ENCODE measurements at regions not wholly inside any gene's neighbourhood (a gene's known extent, or its start where the extent isn't known, plus 50 kb on each side); places are given as distances from the start of the nearest gene placed in this dataset.
"Not testable (repeated sequence)": the region's sequence is repeated elsewhere in the genome, so short reads cannot be mapped to it uniquely, and the experiment has no call there.

GRCh38 chr1:78250201-78250600, 204.4 kb downstream of the GIPC2 start:
- DNase-seq = no peak

DNA sequence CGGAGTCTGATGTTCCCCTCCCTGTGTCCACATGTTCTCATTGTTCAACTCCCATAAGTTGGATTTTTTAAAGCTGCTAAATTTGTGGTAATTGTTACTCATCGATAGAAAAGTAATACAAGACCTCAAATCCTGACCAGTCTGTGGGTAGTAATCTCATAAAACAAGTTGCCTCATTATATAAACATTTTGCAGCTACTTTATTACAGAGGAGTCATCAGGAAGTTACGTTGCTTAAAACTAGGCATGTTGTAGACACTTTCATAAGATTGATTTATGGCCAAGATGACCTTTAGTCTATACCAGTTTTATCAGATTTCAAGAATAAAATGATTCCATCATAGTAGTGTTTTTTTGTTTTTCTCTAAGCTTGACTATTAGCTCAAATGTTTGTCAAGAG, 208.8 kb downstream of the GIPC2 start:
- no peak for DNase-seq

DNA sequence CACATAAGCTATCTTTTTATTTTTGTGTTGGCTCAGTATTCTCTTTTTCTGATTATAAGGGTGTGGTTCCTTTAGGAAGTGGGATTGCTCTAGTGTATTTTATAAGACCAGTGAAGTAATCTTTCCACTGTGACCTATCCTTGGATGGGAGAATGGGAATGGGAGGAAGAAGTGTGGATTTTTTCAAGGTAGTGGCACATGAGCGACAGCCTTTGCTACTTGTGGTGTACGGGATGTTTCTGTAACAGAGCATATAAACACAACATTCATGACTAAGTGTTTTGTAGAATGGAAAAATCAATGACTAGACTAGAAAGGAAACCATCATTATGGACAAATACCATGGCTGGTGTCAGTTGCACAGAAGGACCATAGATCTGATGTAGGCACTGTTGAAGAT, 209.6 kb downstream of the GIPC2 start:
- no peak for DNase-seq

DNA sequence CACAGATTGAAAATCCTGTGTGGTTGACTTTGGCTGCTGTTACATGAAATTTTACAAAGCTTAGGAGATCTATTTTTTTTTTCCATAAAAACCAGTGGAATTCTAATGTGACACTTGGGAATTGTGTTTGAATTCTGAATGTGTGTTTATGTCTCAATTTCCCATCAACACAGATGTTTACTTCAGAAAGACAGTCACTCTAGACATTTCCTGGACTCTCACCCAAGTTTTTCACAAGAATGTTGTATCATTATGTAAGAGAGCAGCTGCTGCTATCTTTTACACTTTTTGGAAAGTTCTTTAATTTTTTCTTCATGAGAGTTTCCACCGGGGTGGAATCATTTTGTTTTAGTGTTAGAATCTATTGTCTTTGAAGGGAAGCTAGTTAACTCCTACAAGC, 210.1 kb downstream of the GIPC2 start:
- DNase-seq = peak; percentile 72

DNA sequence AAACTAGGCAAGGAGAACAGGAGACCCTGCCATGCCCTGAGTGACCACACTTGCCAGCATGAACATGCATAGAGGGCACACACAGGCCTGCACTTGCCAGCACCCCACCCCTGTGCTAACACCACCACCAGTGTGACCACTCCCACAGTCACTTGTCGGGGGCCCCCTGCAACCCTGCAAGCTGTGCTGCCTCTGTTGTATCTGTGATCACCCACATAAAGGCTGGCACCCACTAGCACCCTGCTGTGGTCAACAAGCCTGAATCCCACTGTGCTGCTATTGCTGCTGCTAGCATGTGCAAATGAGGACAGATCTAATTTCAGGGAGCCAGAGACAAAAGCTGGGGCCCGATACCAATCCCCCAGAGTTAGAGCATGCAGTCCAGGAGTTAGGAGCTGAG, 217.7 kb downstream of the GIPC2 start:
- no peak for DNase-seq

- DNase-seq = no peak
Observed at GRCh38 chr1:78263946-78264345, 218.2 kb downstream of the GIPC2 start.

- no peak for DNase-seq
Observed at GRCh38 chr1:78267513-78268218, 221.9 kb downstream of the GIPC2 start.

GRCh38 chr1:78269591-78269990, 221.2 kb upstream of the PTGFR start:
- DNase-seq = no peak

DNA sequence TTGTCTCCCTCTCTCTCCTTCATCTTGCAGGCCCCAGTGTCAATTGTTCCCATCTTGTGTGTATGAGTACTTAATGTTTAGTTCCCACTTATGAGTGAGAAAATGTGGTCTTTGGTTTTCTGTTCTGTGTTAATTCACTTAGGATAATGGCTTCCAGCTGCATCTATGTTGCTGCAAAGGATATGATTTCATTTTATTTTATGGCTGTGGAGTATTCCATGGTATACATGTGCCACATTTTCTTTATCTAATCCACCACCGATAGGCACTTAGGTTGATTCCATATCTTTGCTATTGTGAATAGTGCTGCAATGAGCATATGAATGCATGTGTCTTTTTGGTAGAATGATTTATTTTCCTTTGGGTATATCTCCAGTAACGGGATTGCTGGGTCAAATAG, 219.4 kb upstream of the PTGFR start:
- DNase-seq = not testable (repeated sequence)

GRCh38 chr1:78274814-78275213, 216.0 kb upstream of the PTGFR start:
- DNase-seq = no peak

GRCh38 chr1:78275456-78275855, 215.3 kb upstream of the PTGFR start:
- DNase-seq = no peak

DNA sequence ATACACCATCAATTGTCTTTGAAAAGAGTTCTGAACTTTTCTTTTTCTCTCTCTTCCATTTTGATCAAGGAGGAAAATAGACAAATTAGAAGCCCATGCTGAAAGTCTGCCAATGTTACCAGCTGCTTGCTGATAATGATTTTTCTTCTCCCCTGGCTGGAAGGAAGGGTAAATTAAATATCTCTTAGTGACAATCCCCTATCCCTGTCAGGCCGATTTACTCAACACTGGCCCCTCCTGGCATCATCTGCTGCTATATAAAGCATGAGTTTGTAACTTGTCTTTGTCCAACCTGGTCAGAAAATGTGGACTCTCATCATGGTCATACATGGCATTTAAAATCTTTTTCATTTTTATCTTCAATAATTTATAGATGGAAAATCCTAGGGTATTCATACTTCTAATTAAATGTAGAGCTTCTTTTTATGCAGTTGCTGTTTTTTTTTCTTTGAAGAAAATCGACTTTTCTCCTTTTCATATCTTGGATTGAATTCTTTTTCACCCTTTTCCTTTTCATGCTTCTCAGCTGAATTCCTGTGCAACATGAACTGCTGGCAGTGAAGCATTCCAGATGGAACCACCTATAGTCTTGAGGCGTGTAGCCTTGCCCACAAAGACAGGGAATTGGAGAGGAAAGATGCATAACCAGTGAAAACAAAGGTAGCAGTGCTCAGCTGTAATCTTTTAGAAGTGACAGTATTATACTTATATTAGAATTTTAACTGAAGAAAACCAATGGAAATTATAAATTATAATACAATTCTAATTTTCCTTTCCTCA, 214.7 kb upstream of the PTGFR start:
- DNase-seq = no peak

GRCh38 chr1:78277253-78277652, 213.5 kb upstream of the PTGFR start:
- DNase-seq = no peak

DNA sequence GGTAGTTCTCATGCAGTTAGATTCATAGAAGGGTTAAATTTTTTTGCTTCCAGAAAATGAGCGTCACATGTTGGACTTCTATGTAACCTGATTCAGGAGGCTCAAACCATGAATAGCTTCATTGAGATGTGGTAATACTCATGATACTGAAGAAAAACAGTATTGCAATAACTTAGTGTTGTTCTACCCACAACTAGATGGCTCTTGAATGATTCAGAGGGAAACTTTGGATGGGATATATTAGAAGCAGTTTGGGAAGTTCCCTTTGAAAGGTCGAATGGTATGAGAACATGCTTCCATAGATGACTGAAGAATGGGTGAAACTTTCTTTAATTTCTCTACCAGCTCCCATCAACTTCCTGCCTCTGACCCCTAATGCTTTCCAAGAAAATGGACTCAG, 211.7 kb upstream of the PTGFR start:
- no peak for DNase-seq

DNA sequence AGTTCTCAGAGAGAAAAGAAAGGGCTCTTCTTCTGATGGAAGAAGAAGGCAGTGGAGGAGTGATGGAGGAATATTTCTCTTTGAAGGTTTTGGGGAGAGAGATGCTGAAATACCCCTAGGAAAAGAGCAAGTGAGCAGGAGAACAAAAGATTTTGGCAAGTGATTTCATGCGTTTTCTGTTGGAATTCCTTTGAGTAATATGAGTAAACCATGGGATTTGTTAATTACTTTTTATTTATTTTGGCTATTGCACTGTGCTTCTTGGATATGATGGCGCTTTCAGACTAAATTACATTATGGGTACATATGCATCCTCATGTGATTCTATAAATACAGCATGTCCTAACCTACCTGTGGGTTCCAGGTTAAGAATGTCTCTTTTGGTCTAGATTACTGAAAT, 210.1 kb upstream of the PTGFR start:
- no peak for DNase-seq

DNA sequence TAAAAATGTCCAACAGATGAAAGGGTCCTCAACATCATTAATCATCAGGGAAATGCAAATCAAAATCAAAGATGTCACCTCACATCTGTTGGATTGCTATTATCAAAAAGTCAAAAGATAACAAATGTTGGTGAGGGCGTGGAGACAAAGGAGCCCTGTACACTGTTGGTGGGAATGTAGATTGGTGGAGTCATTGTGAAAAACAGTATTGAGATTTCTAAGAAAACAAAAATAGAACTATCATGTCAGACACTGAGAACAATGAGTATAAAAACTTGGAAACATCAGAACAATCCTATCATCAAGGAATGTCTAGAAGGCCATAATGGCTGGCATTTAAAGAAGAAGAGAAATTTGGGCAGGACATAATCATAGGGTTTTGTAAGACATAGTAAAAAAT, 209.2 kb upstream of the PTGFR start:
- DNase-seq = no peak

- no peak for DNase-seq
Observed at GRCh38 chr1:78283691-78284090, 207.1 kb upstream of the PTGFR start.

- no peak for DNase-seq
Observed at GRCh38 chr1:78284354-78284753, 206.4 kb upstream of the PTGFR start.

- no peak for DNase-seq
Observed at GRCh38 chr1:78286686-78287085, 204.1 kb upstream of the PTGFR start.

DNA sequence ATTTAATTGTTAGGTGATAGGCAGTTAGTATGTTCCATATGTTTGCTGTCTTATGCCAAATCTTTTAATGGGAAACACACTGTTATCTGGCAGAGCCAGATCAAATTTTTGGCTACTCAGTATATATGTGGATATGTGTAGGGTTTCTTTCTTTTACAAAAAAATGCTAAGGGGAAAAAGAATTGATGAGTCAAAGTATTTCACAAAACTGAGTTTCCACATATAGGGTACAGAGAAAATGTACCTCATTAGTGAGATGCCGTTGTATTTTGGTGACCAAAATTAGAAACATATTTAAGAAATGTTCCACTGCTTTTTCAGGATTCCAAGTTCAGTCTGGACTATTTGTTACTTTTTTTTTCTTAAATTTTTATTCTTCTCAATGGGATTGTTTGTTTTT, 201.2 kb upstream of the PTGFR start:
- peak; percentile 72 for DNase-seq

DNA sequence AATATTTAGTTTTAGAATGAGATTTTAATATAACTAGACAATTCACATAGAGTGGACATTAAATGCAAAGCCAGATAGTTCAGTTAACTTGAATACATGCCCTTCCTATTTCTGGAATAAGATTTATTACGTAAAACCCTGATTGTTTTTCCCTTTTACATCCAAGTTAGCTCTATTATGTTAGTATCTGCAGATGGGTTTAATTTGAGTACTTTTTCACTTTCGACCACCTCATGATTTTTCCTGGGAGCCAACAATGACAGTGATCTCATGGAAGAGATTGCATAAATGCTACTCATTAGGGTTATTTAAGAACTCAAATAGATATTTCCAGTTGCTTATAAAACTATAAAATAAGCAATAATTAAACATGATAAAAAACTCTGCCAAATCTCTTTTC, 199.4 kb upstream of the PTGFR start:
- DNase-seq = peak; percentile 71

DNA sequence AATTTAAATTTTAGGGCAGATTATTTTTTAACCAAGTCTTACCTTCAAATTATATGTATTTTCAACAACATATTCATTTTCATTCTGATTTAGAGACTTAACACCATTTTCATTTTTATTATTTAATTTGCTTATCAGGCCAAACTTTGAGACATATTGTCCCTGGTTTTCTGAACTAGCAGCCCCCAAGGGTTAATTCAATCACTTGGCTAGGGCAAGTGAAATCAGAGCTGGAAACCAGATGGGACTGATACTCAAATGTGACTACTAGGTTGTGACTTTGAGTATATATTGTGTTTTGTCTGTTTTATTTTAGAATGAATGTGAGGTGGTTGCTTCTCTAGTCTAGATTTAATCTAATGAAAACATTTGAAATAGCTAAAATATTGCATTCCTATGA, 198.9 kb upstream of the PTGFR start:
- peak; percentile 44 for DNase-seq

- DNase-seq = peak; percentile 82
Observed at GRCh38 chr1:78292361-78292760, 198.4 kb upstream of the PTGFR start.

DNA sequence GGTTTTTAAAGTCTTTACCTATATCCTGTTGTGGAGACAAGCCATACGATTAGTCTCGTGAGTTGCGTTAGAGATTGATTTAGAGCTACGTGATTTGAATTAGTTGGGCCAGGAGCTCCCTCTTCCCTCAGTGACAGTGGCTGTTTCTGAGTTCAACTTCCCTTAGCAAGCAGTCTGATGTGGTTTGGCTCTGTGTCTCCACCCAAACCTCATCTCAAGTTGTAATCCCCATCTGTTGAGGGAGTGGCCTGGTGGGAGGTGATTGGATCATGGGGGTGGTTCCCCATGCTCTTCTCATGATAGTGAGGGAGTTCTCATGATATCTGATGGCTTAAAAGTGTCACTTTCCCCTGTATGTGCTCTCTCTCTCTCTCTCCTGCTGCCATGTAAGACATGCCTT, 192.9 kb upstream of the PTGFR start:
- peak; percentile 17 for DNase-seq

Measured in skin of body (tissue), 1 donor.